Pancreas (tissue), 10 donors: ENCODE measurements at regions not wholly inside any gene's neighbourhood (a gene's known extent, or its start where the extent isn't known, plus 50 kb on each side); places are given as distances from the start of the nearest gene placed in this dataset.

Experiments used
- ATAC-seq, 4 donors: fragments of 200-7000 bp; cut with Tn5 transposase; one replicate each; pipeline versions ENCODE4 v1.8.0 to v1.9.1; 2020; ENCODE audit warnings: mild to moderate bottlenecking in 4 of 4, moderate library complexity in 4 of 4
- DNase-seq, 6 donors: peaks; one replicate each; pipeline ENCODE4 v3.0.0-alpha.2; 2020
- FAIRE-seq: peaks from 2 replicates; lab custom pipeline; 2012; peaks lifted over from hg19 to GRCh38; lab: Jason Lieb, UNC
- H3K27ac ChIP-seq, 4 donors: fragments of 200-600 bp; sonication (generic); 1 replicate in 3 of 4; 2 replicates in 1 of 4; pipeline versions ENCODE4 v1.5.0 to v1.8.0; 2020
- H3K27me3 ChIP-seq, 4 donors: fragments of 200-600 bp; one replicate each; pipeline ENCODE4 v1.8.0; 2021
- H3K36me3 ChIP-seq, 3 donors: fragments of 200-600 bp; sonication (generic) in 1 of 3; one replicate each; pipeline versions ENCODE4 v1.5.0 to v1.8.0; 2020 to 2021
- H3K4me1 ChIP-seq, 3 donors: fragments of 200-600 bp; one replicate each; pipeline ENCODE4 v1.8.0; 2021
- H3K4me3 ChIP-seq, 4 donors: fragments of 200-600 bp; sonication (generic) in 2 of 4; one replicate each; pipeline versions ENCODE4 v1.5.0 to v1.8.0; 2020 to 2021
- H3K9me3 ChIP-seq, 4 donors: fragments of 200-600 bp; one replicate each; pipeline ENCODE4 v1.8.0; 2021
- WGBS, 2 donors: extraction: QIAGEN DNeasy Blood & Tissue Kit; methylation state at CpG; one replicate each; pipeline ENCODE4 v1.1.7; 2013; 5-methylcytosine and 5-hydroxymethylcytosine counted together
- intact Hi-C, 3 donors: fragments of 100-400 bp; cut with DNase I; formaldehyde crosslinking; loops; one replicate each; pipeline versions ENCODE4 v1.11.1 to v1.14.2; 2022
- TF ChIP-seq, protein P1 (sequence below), 4 donors: fragments of 200-600 bp; sonication (generic) in 3 of 4; IDR thresholded peaks; one replicate each; pipeline versions ENCODE4 v1.5.0 to v1.8.0; 2021; ENCODE audit warnings: antibody characterized with exemption in 4 of 4
- donor health status: healthy with polysubstance abuse.
- donor health status: DM: no; HTN: no; CAD: no; lungs with moderate emphysema.
- donor health status: DM: no; HTN: no; CAD: no.
- donor health status: control.
- donor health status: control.
- donor health status: Bipolar disorder and iron deficiency.
- donor health status: DM: yes; HTN: yes; CAD: no.
- donor health status: DM: no; HTN: no; CAD: no.
- donor health status: DM: no; HTN: no; CAD: no.
- donor health status: DM: yes; HTN: yes; CAD: no.

DNA sequence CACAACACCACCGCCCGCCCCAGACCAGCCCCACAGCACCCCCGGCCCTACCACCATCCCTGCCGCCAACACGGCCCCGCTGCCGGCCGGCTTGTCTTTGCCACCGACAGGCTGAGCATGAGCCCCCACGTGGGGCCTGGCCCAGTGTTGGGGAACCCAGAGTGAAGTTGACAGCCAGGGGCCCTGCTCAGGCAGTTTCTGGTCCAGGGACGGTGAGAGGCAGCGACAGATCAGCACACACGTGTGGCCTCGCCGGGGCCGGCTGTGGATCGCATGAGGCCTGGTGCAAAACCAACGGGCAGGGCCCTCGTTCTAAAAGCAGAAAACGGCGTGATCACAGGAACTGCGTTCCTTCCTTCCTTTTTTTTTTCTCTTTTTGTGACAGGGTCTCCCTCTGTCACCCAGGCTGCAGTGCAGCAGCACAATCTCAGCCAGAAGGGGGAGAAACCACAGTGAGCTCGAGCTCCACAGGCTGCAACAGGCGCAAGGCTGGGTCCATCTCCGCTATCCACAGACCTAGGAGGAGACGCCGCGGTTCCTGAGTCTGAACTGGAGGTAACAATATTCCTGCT lies 50.5 kb upstream of the FBRSL1 start:
- H3K27me3 ChIP-seq, result no peaks in the 10 kb centered on the region
- no peak overlapping the region for H3K27ac ChIP-seq
- DNase-seq, result peak in 2 of 6 donors; percentile 24 to 78
- peaks cover 0 to 4% (median 0%) of the 10 kb centered on the region in 3 donors for H3K4me1 ChIP-seq
- H3K4me3 ChIP-seq, result no peak overlapping the region
- intact Hi-C loops, result no loop called here
- H3K36me3 ChIP-seq, result no peaks in the 10 kb centered on the region
- TF ChIP-seq, protein P1, sequence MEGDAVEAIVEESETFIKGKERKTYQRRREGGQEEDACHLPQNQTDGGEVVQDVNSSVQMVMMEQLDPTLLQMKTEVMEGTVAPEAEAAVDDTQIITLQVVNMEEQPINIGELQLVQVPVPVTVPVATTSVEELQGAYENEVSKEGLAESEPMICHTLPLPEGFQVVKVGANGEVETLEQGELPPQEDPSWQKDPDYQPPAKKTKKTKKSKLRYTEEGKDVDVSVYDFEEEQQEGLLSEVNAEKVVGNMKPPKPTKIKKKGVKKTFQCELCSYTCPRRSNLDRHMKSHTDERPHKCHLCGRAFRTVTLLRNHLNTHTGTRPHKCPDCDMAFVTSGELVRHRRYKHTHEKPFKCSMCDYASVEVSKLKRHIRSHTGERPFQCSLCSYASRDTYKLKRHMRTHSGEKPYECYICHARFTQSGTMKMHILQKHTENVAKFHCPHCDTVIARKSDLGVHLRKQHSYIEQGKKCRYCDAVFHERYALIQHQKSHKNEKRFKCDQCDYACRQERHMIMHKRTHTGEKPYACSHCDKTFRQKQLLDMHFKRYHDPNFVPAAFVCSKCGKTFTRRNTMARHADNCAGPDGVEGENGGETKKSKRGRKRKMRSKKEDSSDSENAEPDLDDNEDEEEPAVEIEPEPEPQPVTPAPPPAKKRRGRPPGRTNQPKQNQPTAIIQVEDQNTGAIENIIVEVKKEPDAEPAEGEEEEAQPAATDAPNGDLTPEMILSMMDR (IDR thresholded peaks at IDR 0.05), result no peak
- no peaks in the 10 kb centered on the region for H3K9me3 ChIP-seq
- WGBS, 2 donors, result 91 to 93% methylated on average over 28 of the region's 28 CpGs
- FAIRE-seq, result no peak
- no peak for ATAC-seq

DNA sequence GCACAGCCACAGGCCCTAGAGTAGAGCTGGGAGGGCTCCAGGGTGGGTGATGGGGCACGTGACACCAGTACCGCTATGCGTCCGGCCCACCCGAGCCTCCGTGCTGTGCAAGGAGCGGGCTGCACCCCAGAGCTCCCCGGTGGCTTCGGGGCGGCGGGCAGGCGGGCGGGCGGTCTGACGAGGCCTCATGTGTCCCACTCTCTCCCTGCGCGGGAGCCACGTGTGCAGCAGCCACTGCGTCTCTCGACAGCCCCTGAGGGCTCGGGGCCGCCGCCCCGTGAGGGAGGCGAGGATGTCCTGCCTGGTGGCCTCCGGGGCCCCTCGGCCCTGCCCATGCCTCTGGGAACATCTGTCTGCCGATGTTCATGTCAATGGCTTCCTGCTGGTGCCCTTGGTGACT lies 51.2 kb upstream of the FBRSL1 start:
- intact Hi-C loops, result no loop called here
- Histone ChIP-seq H3K27me3 (no peaks in the 10 kb centered on the region), H3K4me1 (peaks cover 0 to 9% (median 5%) of the 10 kb centered on the region in 3 donors), H3K27ac (no peak overlapping the region), H3K36me3 (no peaks in the 10 kb centered on the region), H3K4me3 (no peak overlapping the region), H3K9me3 (no peaks in the 10 kb centered on the region)
- ATAC-seq (no peak), DNase-seq (peak in 2 of 6 donors; percentile 26 to 76), FAIRE-seq (no peak)
- TF ChIP-seq, protein P1 (IDR thresholded peaks at IDR 0.05), result no peak
- WGBS, 2 donors, result 91 to 95% methylated on average over 27 to 28 of the region's 28 CpGs

DNA sequence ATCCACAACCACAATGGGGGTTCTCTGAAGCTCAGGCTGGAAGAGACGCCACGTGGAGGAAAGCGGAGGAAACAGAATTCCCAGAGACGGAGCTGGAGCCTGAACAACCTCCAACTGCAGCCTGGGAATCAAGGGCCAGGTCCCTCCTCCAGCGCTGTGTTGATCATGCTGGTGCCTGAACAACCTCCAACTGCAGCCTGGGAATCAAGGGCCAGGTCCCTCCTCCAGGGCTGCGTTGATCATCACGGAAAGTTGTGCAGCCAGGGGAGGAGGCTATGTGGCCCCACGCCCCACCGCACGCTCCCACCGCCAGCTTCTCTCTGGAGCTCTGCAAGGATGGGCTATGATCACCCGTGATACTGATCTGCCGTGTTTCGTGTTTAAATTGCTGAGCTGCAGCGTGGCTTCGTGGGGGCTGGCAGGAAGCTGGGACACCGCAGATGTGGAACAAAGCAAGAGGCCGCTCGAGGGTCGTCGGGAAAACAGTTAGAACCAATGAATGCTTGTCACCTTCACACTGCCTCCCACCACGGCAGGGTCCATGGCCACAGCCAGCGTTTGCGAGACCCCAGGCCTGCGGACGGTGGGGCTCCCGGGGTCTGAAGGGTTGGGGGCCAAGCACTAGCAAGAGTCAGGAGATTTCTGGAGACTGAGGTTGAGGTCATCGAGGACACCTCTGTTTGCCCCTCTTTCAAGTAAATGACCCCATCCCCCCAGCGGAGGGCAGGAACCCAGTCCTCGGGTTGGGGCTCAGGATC lies 51.8 kb upstream of the FBRSL1 start:
- 79 to 81% methylated on average over 30 of the region's 30 CpGs for WGBS, 2 donors
- no peak overlapping the region for H3K4me3 ChIP-seq
- DNase-seq (peak in 2 of 6 donors; percentile 25 to 63), FAIRE-seq (no peak), ATAC-seq (peak in 1 of 4 donors; percentile 35)
- TF ChIP-seq, protein P1 (IDR thresholded peaks at IDR 0.05), result no peak
- intact Hi-C loops, result no loop called here
- peaks cover 0 to 11% (median 8%) of the 10 kb centered on the region in 3 donors for H3K4me1 ChIP-seq
- H3K27me3 ChIP-seq, result no peaks in the 10 kb centered on the region
- peak overlapping the region in 3 of 4 donors; percentile 42 to 54 (median 44) for H3K27ac ChIP-seq
- no peaks in the 10 kb centered on the region for H3K36me3 ChIP-seq
- no peaks in the 10 kb centered on the region for H3K9me3 ChIP-seq

DNA sequence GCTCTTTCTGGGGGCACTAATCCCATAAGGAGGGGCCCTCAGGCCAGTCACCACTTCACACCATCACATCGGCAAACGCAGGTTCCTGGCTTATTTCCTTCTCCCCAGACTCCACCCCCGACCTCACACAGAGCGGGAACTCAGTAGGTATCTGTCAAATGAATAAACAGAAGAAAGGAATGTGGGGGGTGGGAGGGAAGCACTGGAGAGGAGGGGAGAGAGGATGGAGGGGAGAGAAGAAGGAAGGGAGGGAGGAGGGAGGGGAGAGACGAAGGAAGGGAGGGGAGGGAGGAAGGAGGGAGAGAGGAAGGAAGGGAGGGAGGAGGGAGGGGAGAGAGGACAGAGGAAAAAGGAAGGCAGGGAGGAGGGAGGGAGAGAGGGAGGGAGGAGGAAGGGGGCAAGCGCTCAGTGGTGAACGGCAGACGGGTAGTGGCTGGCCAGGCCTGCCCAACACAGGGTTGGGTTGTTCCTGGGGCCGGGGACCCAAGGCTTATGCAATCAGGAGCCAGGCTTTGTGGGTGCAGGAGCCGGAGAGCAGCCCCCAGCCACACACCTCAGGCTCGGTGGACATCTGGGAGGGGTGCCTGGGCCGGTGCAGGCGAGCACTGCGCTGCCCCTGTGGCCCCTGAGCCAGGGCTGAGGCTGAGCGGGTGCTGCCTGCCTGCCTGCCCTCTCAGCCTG lies 52.6 kb upstream of the FBRSL1 start:
- TF ChIP-seq, protein P1 (IDR thresholded peaks at IDR 0.05), result no peak
- FAIRE-seq (no peak), DNase-seq (peak in 4 of 6 donors; percentile 52 to 73 (median 54)), ATAC-seq (peak; percentile 47 to 58 (median 54))
- Histone ChIP-seq H3K4me3 (peak overlapping the region in 2 of 4 donors; percentile 21 to 31), H3K36me3 (no peaks in the 10 kb centered on the region), H3K27me3 (no peaks in the 10 kb centered on the region), H3K4me1 (peaks cover 0 to 11% (median 8%) of the 10 kb centered on the region in 3 donors), H3K9me3 (no peaks in the 10 kb centered on the region), H3K27ac (peak overlapping the region; percentile 19 to 64 (median 48))
- intact Hi-C loops, result no loop called here
- 39 to 44% methylated on average over 15 of the region's 15 CpGs for WGBS, 2 donors
